SK-N-SH (cell line): ENCODE measurements at regions not wholly inside any gene's neighbourhood (a gene's known extent, or its start where the extent isn't known, plus 50 kb on each side); places are given as distances from the start of the nearest gene placed in this dataset.
A peak's percentile ranks its signal among the peaks of the same experiment; 100 is the strongest.

Experiments used
- CTCF ChIA-PET: fragments of 300-600, 350-600 bp; formaldehyde crosslinking; extraction: SDS; loops from one replicate; lab custom pipeline; 2021; lab: Yijun Ruan, JAX
- POLR2A ChIA-PET: fragments of 350-600 bp; sonication (Branson Sonifier 250); formaldehyde crosslinking; extraction: SDS; loops from one replicate; lab custom pipeline; 2020; ENCODE audit warnings: antibody characterized with exemption, inconsistent platforms; lab: Yijun Ruan, JAX
- DNase-seq: peaks from one replicate; pipeline ENCODE4 v3.0.0; 2012
- H2AFZ ChIP-seq: fragments of 200-600 bp; sonication (generic); 2 replicates; pipeline ENCODE4 v1.8.1; 2016; ENCODE audit warnings: antibody characterized with exemption, mild to moderate bottlenecking, low read depth
- H3F3A ChIP-seq: fragments of 200-600 bp; sonication (generic); replicated peaks from 2 replicates; pipeline ENCODE3; 2016; ENCODE audit warnings: antibody characterized with exemption, mild to moderate bottlenecking; ENCODE audit not compliant: insufficient read depth
- H3K27ac ChIP-seq, 2 experiments: fragments of 200-500 bp in 1 of 2; fragments of 200-600 bp in 1 of 2; sonication (Bioruptor generic) in 1 of 2; sonication (generic), shearing (Covaris generic) in 1 of 2; 2 replicates each; pipeline versions ENCODE4 v1.5.1 to v1.6.1; 2014 to 2016; ENCODE audit warnings: low read depth in 2 of 2, inconsistent platforms in 1 of 2, low read length in 1 of 2, mild to moderate bottlenecking in 1 of 2, mixed read lengths in 1 of 2
- H3K27me3 ChIP-seq: fragments of 200-600 bp; sonication (generic), shearing (Covaris generic); 2 replicates; pipeline ENCODE4 v1.6.1; 2016; ENCODE audit warnings: mixed run types; ENCODE audit not compliant: insufficient read depth
- H3K36me3 ChIP-seq, 2 experiments: fragments of 200-500 bp in 1 of 2; fragments of 200-600 bp in 1 of 2; sonication (Bioruptor generic) in 1 of 2; sonication (generic) in 1 of 2; replicated peaks in 1 of 2; 2 replicates each; pipeline versions ENCODE3 to v1.5.1; 2014 to 2016; ENCODE audit warnings: low read length in 1 of 2, mild to moderate bottlenecking in 1 of 2; ENCODE audit not compliant: insufficient read depth in 2 of 2, control insufficient read depth in 1 of 2
- H3K4me1 ChIP-seq, 2 experiments: fragments of 200-500 bp in 1 of 2; fragments of 200-600 bp in 1 of 2; sonication (Bioruptor generic) in 1 of 2; sonication (generic), shearing (Covaris generic) in 1 of 2; 2 replicates each; pipeline versions ENCODE4 v1.5.1 to v1.6.1; 2014 to 2016; ENCODE audit warnings: low read depth in 1 of 2, low read length in 1 of 2, mixed run types in 1 of 2; ENCODE audit not compliant: insufficient read depth in 2 of 2, control insufficient read depth in 1 of 2
- H3K4me2 ChIP-seq: fragments of 200-600 bp; sonication (generic), shearing (Covaris generic); 2 replicates; pipeline ENCODE4 v1.6.1; 2017; ENCODE audit warnings: mixed run types
- H3K4me3 ChIP-seq, 2 experiments: fragments of 200-500 bp in 1 of 2; fragments of 200-600 bp in 1 of 2; sonication (Bioruptor generic) in 1 of 2; sonication (generic), shearing (Covaris generic) in 1 of 2; 2 replicates each; pipeline versions ENCODE4 v1.5.1 to v1.8.1; 2014 to 2016; ENCODE audit warnings: low read depth in 2 of 2, inconsistent platforms in 1 of 2, low read length in 1 of 2, mild to moderate bottlenecking in 1 of 2, mixed read lengths in 1 of 2, moderate library complexity in 1 of 2
- H3K79me2 ChIP-seq: fragments of 200-600 bp; sonication (generic); 2 replicates; pipeline ENCODE4 v1.8.1; 2017; ENCODE audit warnings: mild to moderate bottlenecking; ENCODE audit not compliant: insufficient read depth
- H3K9ac ChIP-seq: fragments of 200-600 bp; sonication (generic); 2 replicates; pipeline ENCODE4 v1.6.1; 2017; ENCODE audit warnings: mixed run types
- H3K9me2 ChIP-seq: fragments of 200-600 bp; sonication (generic); 2 replicates; pipeline ENCODE4 v1.6.1; 2017; ENCODE audit warnings: mixed run types
- H3K9me3 ChIP-seq: fragments of 200-600 bp; sonication (generic); 2 replicates; pipeline ENCODE4 v1.6.1; 2017; ENCODE audit warnings: mixed run types, mild to moderate bottlenecking, moderate library complexity
- H4K20me1 ChIP-seq: fragments of 200-600 bp; sonication (generic); 2 replicates; pipeline ENCODE4 v1.6.1; 2017; ENCODE audit warnings: mild to moderate bottlenecking, mixed run types; ENCODE audit not compliant: insufficient read depth
- EP300 ChIP-seq, 2 experiments: IDR thresholded peaks; 2 replicates each; pipeline versions ENCODE4 v1.4.0 to v1.6.1; 2012; ENCODE audit warnings: borderline replicate concordance in 1 of 2, low read depth in 1 of 2, low read length in 1 of 2
- FOSL2 ChIP-seq: IDR thresholded peaks from 2 replicates; pipeline ENCODE4 v1.4.0; 2012; ENCODE audit warnings: low read depth, mild to moderate bottlenecking, moderate library complexity, borderline replicate concordance
- FOXJ3 ChIP-seq: sonication (generic); formaldehyde crosslinking; IDR thresholded peaks from 2 replicates; pipeline ENCODE4 v1.5.1; 2020; ENCODE audit warnings: mild to moderate bottlenecking, missing genetic modification reagents
- MEF2A ChIP-seq: IDR thresholded peaks from 2 replicates; pipeline ENCODE4 v1.4.0; 2012; ENCODE audit warnings: low read depth, borderline replicate concordance
- RAD21 ChIP-seq: IDR thresholded peaks from 2 replicates; pipeline ENCODE4 v1.6.1; 2012; ENCODE audit warnings: mild to moderate bottlenecking, low read length
- RCOR1 ChIP-seq: fragments of 150-350 bp; IDR thresholded peaks from 2 replicates; pipeline ENCODE4 v1.6.1; 2017; ENCODE audit warnings: antibody characterized with exemption, low read length
- RXRA ChIP-seq: IDR thresholded peaks from 2 replicates; pipeline ENCODE4 v1.4.0; 2012; ENCODE audit warnings: low read depth, mild to moderate bottlenecking, borderline replicate concordance
- SMC3 ChIP-seq: IDR thresholded peaks from 2 replicates; pipeline ENCODE4 v1.6.1; 2012; ENCODE audit warnings: low read depth, low read length, improper control_type of control experiment
- TAF1 ChIP-seq: IDR thresholded peaks from 2 replicates; pipeline ENCODE4 v1.6.1; 2012; ENCODE audit warnings: low read depth, mild to moderate bottlenecking, low read length, moderate library complexity, borderline replicate concordance
- TCF12 ChIP-seq: IDR thresholded peaks from 2 replicates; pipeline ENCODE4 v1.4.0; 2012
- TEAD4 ChIP-seq: IDR thresholded peaks from 2 replicates; pipeline ENCODE4 v1.4.0; 2012; ENCODE audit warnings: mild to moderate bottlenecking, borderline replicate concordance; ENCODE audit not compliant: insufficient read depth
- YY1 ChIP-seq: IDR thresholded peaks from 2 replicates; pipeline ENCODE4 v1.4.0; 2012; ENCODE audit warnings: low read depth, mild to moderate bottlenecking
- WGBS: methylation state at CpG from one replicate; pipeline ENCODE4 v1.1.6; 2017; ENCODE audit warnings: low lambda C conversion rate; 5-methylcytosine and 5-hydroxymethylcytosine counted together
- TF ChIP-seq, protein P1 (sequence below): fragments of 200-600 bp; sonication (generic); IDR thresholded peaks from 2 replicates; pipeline ENCODE4 v1.6.1; 2017; ENCODE audit warnings: antibody characterized with exemption, mild to moderate bottlenecking, moderate library complexity
- TF ChIP-seq, protein P2 (sequence below): fragments of 150-350 bp; IDR thresholded peaks from 2 replicates; pipeline ENCODE4 v1.6.1; 2017; ENCODE audit warnings: antibody characterized with exemption, low read length, low read depth, borderline replicate concordance
- TF ChIP-seq, protein P3 (sequence below): IDR thresholded peaks from 2 replicates; pipeline ENCODE4; 2012

DNA sequence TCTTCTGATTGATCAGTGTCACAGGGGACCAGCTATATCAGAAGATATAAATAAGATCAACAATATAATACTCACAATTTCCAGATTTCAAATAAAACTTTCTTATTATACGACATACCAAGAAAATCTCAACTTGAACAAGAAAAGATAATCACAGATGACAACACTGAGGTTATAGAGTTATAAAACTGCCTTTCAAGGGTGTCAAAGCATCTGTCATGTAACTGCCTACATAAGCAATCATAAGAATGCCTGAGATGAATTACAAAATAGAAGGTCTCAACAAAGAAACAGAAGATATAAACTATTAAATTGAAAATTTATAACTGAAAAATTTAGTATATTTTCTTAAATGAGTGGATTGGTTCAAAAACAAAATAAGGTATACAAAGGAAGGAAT, 659.2 kb downstream of the SLC16A7 start:
- Histone ChIP-seq H3K9ac (no peak overlapping the region), H4K20me1 (no peaks in the 10 kb centered on the region), H3K4me3 (no peak overlapping the region), H3K4me1 (no peaks in the 10 kb centered on the region), H3K4me2 (no peak overlapping the region), H3K9me3 (no peaks in the 10 kb centered on the region), H3F3A (no peaks in the 10 kb centered on the region), H2AFZ (no peak overlapping the region), H3K27me3 (no peaks in the 10 kb centered on the region), H3K36me3 (no peaks in the 10 kb centered on the region), H3K9me2 (no peaks in the 10 kb centered on the region), H3K79me2 (no peaks in the 10 kb centered on the region), H3K27ac (no peak overlapping the region)
- 9% methylated on average over 1 of the region's 1 CpG for whole genome bisulfite sequencing
- no peak for DNase-seq
- POLR2A ChIA-PET = no interaction called here
- TF ChIP-seq FOXJ3 (CRISPR knock-in tag) = no peak
- TF ChIP-seq EP300 (IDR thresholded peaks at IDR 0.05; ENCODE audit: borderline replicate concordance in 1 of 2, low read depth in 1 of 2, low read length in 1 of 2) = no peak
- no peak for TF ChIP-seq TAF1
- no peak for TF ChIP-seq RCOR1
- no peak for TF ChIP-seq TCF12
- TF ChIP-seq SMC3 = no peak
- CTCF ChIA-PET = no interaction called here

DNA sequence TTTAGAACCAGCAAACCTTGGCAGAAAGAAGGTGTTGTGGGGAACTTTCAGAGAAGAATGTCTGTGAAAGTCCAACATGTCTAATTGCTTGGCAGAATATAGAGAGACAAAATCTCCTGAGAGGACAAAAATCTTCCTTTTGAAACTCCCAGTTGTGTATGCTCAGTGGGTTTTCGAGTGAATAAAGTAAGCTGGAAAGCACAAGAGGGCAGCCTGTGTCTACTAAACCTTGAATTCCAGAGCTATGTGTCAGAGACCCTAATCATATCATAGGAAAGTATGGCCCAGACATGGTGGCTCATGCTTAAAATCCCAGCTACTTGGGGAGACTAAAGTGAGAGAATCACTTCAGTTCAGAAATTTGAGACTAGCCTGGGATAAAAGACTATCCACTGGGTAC, 661.2 kb downstream of the SLC16A7 start:
- Histone ChIP-seq H4K20me1 (no peaks in the 10 kb centered on the region), H2AFZ (no peak overlapping the region), H3K4me2 (no peak overlapping the region), H3F3A (no peaks in the 10 kb centered on the region), H3K79me2 (no peaks in the 10 kb centered on the region), H3K9ac (no peak overlapping the region), H3K9me2 (no peaks in the 10 kb centered on the region), H3K4me3 (no peak overlapping the region), H3K4me1 (no peaks in the 10 kb centered on the region), H3K9me3 (no peaks in the 10 kb centered on the region), H3K27ac (no peak overlapping the region), H3K27me3 (no peaks in the 10 kb centered on the region), H3K36me3 (no peaks in the 10 kb centered on the region)
- ChIA-PET CTCF (no interaction called here), POLR2A (no interaction called here)
- TF ChIP-seq, protein P1, sequence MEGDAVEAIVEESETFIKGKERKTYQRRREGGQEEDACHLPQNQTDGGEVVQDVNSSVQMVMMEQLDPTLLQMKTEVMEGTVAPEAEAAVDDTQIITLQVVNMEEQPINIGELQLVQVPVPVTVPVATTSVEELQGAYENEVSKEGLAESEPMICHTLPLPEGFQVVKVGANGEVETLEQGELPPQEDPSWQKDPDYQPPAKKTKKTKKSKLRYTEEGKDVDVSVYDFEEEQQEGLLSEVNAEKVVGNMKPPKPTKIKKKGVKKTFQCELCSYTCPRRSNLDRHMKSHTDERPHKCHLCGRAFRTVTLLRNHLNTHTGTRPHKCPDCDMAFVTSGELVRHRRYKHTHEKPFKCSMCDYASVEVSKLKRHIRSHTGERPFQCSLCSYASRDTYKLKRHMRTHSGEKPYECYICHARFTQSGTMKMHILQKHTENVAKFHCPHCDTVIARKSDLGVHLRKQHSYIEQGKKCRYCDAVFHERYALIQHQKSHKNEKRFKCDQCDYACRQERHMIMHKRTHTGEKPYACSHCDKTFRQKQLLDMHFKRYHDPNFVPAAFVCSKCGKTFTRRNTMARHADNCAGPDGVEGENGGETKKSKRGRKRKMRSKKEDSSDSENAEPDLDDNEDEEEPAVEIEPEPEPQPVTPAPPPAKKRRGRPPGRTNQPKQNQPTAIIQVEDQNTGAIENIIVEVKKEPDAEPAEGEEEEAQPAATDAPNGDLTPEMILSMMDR = peak; percentile 30
- peak; percentile 28; the same call in 1 of the 2 replicates for TF ChIP-seq RAD21
- no peak for TF ChIP-seq MEF2A
- DNase-seq = no peak
- WGBS = 0% methylated on average over 1 of the region's 1 CpG

DNA sequence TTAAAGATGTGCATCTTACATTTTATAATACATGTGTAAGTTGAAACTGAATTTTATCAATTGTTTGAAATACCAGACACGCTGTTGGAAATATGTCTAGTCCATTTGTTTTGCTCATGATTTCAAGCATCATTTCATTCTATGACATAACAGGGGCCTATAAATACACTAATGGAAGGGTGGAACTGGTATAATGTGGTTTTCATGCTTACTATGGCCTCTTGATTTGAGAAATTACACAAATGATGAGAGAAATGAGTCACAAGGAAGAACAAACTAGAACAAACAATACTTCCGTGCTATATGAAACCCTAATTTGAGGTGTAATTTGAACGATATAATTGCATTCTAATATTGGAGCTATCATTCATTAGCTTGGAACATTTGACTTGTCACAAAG, 663.4 kb downstream of the SLC16A7 start:
- Histone ChIP-seq H3K4me2 (no peak overlapping the region), H4K20me1 (no peaks in the 10 kb centered on the region), H3K9ac (no peak overlapping the region), H3K9me3 (no peaks in the 10 kb centered on the region), H3K27ac (no peak overlapping the region), H3K27me3 (no peaks in the 10 kb centered on the region), H3K4me1 (no peaks in the 10 kb centered on the region), H2AFZ (no peak overlapping the region), H3K9me2 (no peaks in the 10 kb centered on the region), H3F3A (no peaks in the 10 kb centered on the region), H3K79me2 (no peaks in the 10 kb centered on the region), H3K36me3 (no peaks in the 10 kb centered on the region), H3K4me3 (no peak overlapping the region)
- POLR2A ChIA-PET = no interaction called here
- DNase-seq = no peak
- 9% methylated on average over 3 of the region's 3 CpGs for WGBS
- CTCF ChIA-PET = interaction anchor here (0.6 kb wide), 1 partner anchor 93 kb away, joined by 3 read pairs; no protein-coding TSS in a partner anchor
- TF ChIP-seq TAF1 = no peak
- TF ChIP-seq, protein P2, sequence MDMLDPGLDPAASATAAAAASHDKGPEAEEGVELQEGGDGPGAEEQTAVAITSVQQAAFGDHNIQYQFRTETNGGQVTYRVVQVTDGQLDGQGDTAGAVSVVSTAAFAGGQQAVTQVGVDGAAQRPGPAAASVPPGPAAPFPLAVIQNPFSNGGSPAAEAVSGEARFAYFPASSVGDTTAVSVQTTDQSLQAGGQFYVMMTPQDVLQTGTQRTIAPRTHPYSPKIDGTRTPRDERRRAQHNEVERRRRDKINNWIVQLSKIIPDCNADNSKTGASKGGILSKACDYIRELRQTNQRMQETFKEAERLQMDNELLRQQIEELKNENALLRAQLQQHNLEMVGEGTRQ = no peak
- TF ChIP-seq TCF12 = no peak
- TF ChIP-seq, protein P3, sequence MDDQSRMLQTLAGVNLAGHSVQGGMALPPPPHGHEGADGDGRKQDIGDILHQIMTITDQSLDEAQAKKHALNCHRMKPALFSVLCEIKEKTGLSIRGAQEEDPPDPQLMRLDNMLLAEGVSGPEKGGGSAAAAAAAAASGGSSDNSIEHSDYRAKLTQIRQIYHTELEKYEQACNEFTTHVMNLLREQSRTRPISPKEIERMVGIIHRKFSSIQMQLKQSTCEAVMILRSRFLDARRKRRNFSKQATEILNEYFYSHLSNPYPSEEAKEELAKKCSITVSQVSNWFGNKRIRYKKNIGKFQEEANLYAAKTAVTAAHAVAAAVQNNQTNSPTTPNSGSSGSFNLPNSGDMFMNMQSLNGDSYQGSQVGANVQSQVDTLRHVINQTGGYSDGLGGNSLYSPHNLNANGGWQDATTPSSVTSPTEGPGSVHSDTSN = no peak
- TF ChIP-seq, protein P1 = no peak
- TF ChIP-seq EP300 (IDR thresholded peaks at IDR 0.05; ENCODE audit: borderline replicate concordance in 1 of 2, low read depth in 1 of 2, low read length in 1 of 2) = no peak
- TF ChIP-seq FOSL2 = no peak
- no peak for TF ChIP-seq YY1
- no peak for TF ChIP-seq RAD21
- TF ChIP-seq RXRA = no peak
- TF ChIP-seq TEAD4 = no peak
